GM12878 (cell line): ENCODE measurements at regions not wholly inside any gene's neighbourhood (a gene's known extent, or its start where the extent isn't known, plus 50 kb on each side); places are given as distances from the start of the nearest gene placed in this dataset.

Experiments used
- ATAC-seq: fragments of 200-7000 bp; cut with Tn5 transposase; 3 replicates; pipeline ENCODE4 v1.9.1; 2020; ENCODE audit warnings: mild to moderate bottlenecking, moderate library complexity
- BruUV-seq: library from RNA; stranded (reverse); fragments of 400-500 nt; replicated peaks from 2 replicates; lab custom pipeline; 2021; lab: Mats Ljungman, UMichigan
- CTCF ChIA-PET: fragments of 300-600 bp; sonication (Branson Sonifier 250); formaldehyde crosslinking; extraction: SDS; loops from one replicate; lab custom pipeline; 2021; ENCODE audit warnings: inconsistent platforms; lab: Yijun Ruan, JAX
- POLR2A ChIA-PET: fragments of 350-600 bp; formaldehyde crosslinking; extraction: SDS; loops from one replicate; lab custom pipeline; 2021; ENCODE audit warnings: inconsistent platforms; lab: Charles Lee
- RAD21 ChIA-PET: fragments of 300-600 bp; sonication (Branson Sonifier 250); formaldehyde crosslinking; loops from one replicate; lab custom pipeline; 2023; ENCODE audit warnings: antibody characterized with exemption; ENCODE audit not compliant: unreplicated experiment; lab: Charles Lee
- SMC1A ChIA-PET: fragments of 300-600 bp; sonication (Branson Sonifier 250); formaldehyde crosslinking; loops from one replicate; lab custom pipeline; 2023; ENCODE audit not compliant: unreplicated experiment, uncharacterized antibody; lab: Charles Lee
- DNase-seq: peaks from one replicate; pipeline ENCODE4 v3.0.0-alpha.2; 2011; ENCODE audit warnings: low read depth, low spot score
- FAIRE-seq: peaks from 3 replicates; lab custom pipeline; 2011; peaks lifted over from hg19 to GRCh38; lab: Jason Lieb, UNC
- H2AFZ ChIP-seq: 2 replicates; pipeline ENCODE4 v1.6.0; 2011; ENCODE audit warnings: low read depth, low read length, control low read depth; ENCODE audit not compliant: control insufficient read depth
- H3K27ac ChIP-seq: 2 replicates; pipeline ENCODE4 v1.5.1; 2011; ENCODE audit warnings: control low read depth; ENCODE audit not compliant: control insufficient read depth, insufficient read depth
- H3K27me3 ChIP-seq, 2 experiments: replicated peaks in 1 of 2; 2 replicates each; pipeline versions ENCODE4 v1.6.0 to v1.6.1; 2011; ENCODE audit warnings: low read length in 1 of 2; ENCODE audit not compliant: control insufficient read depth in 2 of 2, insufficient read depth in 2 of 2
- H3K36me3 ChIP-seq, 2 experiments: 2 replicates each; pipeline ENCODE4 v1.5.1; 2011; ENCODE audit warnings: low read length in 1 of 2; ENCODE audit not compliant: control insufficient read depth in 2 of 2, insufficient read depth in 2 of 2
- H3K4me1 ChIP-seq: 2 replicates; pipeline ENCODE4 v1.6.1; 2011; ENCODE audit warnings: mild to moderate bottlenecking, low read length, moderate library complexity, mixed read lengths; ENCODE audit not compliant: control insufficient read depth, insufficient read depth
- H3K4me2 ChIP-seq: 2 replicates; pipeline ENCODE4 v1.6.0; 2011; ENCODE audit warnings: control low read depth; ENCODE audit not compliant: control insufficient read depth, insufficient read depth
- H3K4me3 ChIP-seq: fragments of 200-600 bp; sonication (generic); 2 replicates; pipeline ENCODE4 v1.5.1; 2016
- H3K79me2 ChIP-seq: 2 replicates; pipeline ENCODE4 v1.6.0; 2011; ENCODE audit warnings: low read length; ENCODE audit not compliant: control insufficient read depth, insufficient read depth
- H3K9ac ChIP-seq: 2 replicates; pipeline ENCODE4 v1.8.0; 2011; ENCODE audit warnings: low read length, control low read depth, mixed read lengths; ENCODE audit not compliant: control insufficient read depth, insufficient read depth
- H3K9me3 ChIP-seq: replicated peaks from 3 replicates; pipeline ENCODE4 v1.5.1; 2011; ENCODE audit warnings: mild to moderate bottlenecking, low read length; ENCODE audit not compliant: control insufficient read depth, insufficient read depth
- H4K20me1 ChIP-seq: 2 replicates; pipeline ENCODE4 v1.6.0; 2011; ENCODE audit not compliant: control insufficient read depth, insufficient read depth
- BMI1 ChIP-seq: fragments of 450-650 bp; IDR thresholded peaks from 2 replicates; pipeline ENCODE4 v1.6.1; 2016; ENCODE audit warnings: mild to moderate bottlenecking, moderate library complexity, borderline replicate concordance
- BRCA1 ChIP-seq: IDR thresholded peaks from 2 replicates; pipeline ENCODE4 v1.6.1; 2011; ENCODE audit warnings: low read depth, low read length, improper control_type of control experiment
- CHD4 ChIP-seq: fragments of 200-600 bp; sonication (generic); IDR thresholded peaks from 2 replicates; pipeline ENCODE4 v1.6.1; 2016; ENCODE audit warnings: mild to moderate bottlenecking
- MYB ChIP-seq: fragments of 150-350 bp; IDR thresholded peaks from 2 replicates; pipeline ENCODE4 v1.6.1; 2014; ENCODE audit warnings: mild to moderate bottlenecking, low read depth, low read length, borderline replicate concordance
- RFX5 ChIP-seq: IDR thresholded peaks from 2 replicates; pipeline ENCODE4 v1.6.1; 2011; ENCODE audit warnings: low read depth, low read length, improper control_type of control experiment
- SMC3 ChIP-seq: IDR thresholded peaks from 2 replicates; pipeline ENCODE4 v1.6.1; 2011; ENCODE audit warnings: low read length, improper control_type of control experiment, borderline replicate concordance
- SUZ12 ChIP-seq: fragments of 200-600 bp; sonication (generic); IDR thresholded peaks from one replicate; pipeline ENCODE4 v1.6.1; 2018; ENCODE audit warnings: antibody characterized with exemption, mild to moderate bottlenecking; ENCODE audit not compliant: unreplicated experiment
- TBL1XR1 ChIP-seq: IDR thresholded peaks from 2 replicates; pipeline ENCODE4 v1.6.1; 2012; ENCODE audit warnings: low read depth, low read length, improper control_type of control experiment
- ZBTB4 ChIP-seq: fragments of 450-650 bp; formaldehyde crosslinking; IDR thresholded peaks from 2 replicates; pipeline ENCODE4 v1.4.0; 2022; ENCODE audit warnings: mild to moderate bottlenecking, moderate library complexity
- ZNF687 ChIP-seq: fragments of 450-650 bp; IDR thresholded peaks from 2 replicates; pipeline ENCODE4 v1.6.1; 2017; ENCODE audit warnings: mild to moderate bottlenecking, moderate library complexity
- WGBS: methylation state at CpG from one replicate; pipeline ENCODE4 v1.1.6; 2016; ENCODE audit warnings: low lambda C conversion rate; ENCODE audit not compliant: insufficient replicate concordance, insufficient coverage; ENCODE audit errors: missing lambda C conversion rate; 5-methylcytosine and 5-hydroxymethylcytosine counted together
- in situ Hi-C: fragments of 300-500 bp; cut with MboI; formaldehyde crosslinking; loops from 9 replicates; pipeline ENCODE4 v1.14.3; 2018; ENCODE audit warnings: mixed read lengths
- intact Hi-C: fragments of 100-400 bp; cut with micrococcal nuclease; formaldehyde crosslinking; loops from one replicate; pipeline ENCODE4 v1.14.2; 2022; ENCODE audit not compliant: unreplicated experiment

GRCh38 chr1:22318279-22318981 is 133.2 kb upstream of the ZBTB40 start:
- CTCF ChIA-PET = interaction anchor here (1.0 kb wide), 1 partner anchor 12 kb away, joined by 3 read pairs; no protein-coding TSS in a partner anchor
- SMC1A ChIA-PET = no interaction called here
- H3K79me2 ChIP-seq = no peaks in the 10 kb centered on the region
- no peak overlapping the region for H3K4me3 ChIP-seq
- intact Hi-C loops (no loop called here), in situ Hi-C loops (no loop called here)
- WGBS = 33% methylated on average over 24 of the region's 24 CpGs
- BruUV-seq = no TSS peak
- ATAC-seq (no peak), FAIRE-seq (no peak), DNase-seq (no peak)
- H3K27me3 ChIP-seq = no peaks in the 10 kb centered on the region; a peak in 1 of 4 replicates
- H3K9me3 ChIP-seq = no peaks in the 10 kb centered on the region
- H3K9ac ChIP-seq = no peak overlapping the region
- no peaks in the 10 kb centered on the region for H3K4me1 ChIP-seq
- TF ChIP-seq ZNF687 (no peak), SMC3 (no peak), ZBTB4 (no peak), RFX5 (no peak), MYB (no peak), CHD4 (no peak), SUZ12 (no peak), BMI1 (no peak), TBL1XR1 (no peak), BRCA1 (no peak)
- H4K20me1 ChIP-seq = no peaks in the 10 kb centered on the region
- no peak overlapping the region for H3K27ac ChIP-seq
- no peaks in the 10 kb centered on the region for H3K36me3 ChIP-seq
- RAD21 ChIA-PET = no interaction called here
- POLR2A ChIA-PET = no interaction called here
- H2AFZ ChIP-seq = no peak overlapping the region
- no peak overlapping the region for H3K4me2 ChIP-seq
